ENCODE measurements at regions not wholly inside any gene's neighbourhood (a gene's known extent, or its start where the extent isn't known, plus 50 kb on each side); places are given as distances from the start of the nearest gene placed in this dataset.

GRCh38 chr1:201714542-201715329 is 114.2 kb upstream of the IPO9 start:
- no peak for TF ChIP-seq CTCF (IDR thresholded peaks at IDR 0.05; ENCODE audit: low read depth, low read length, missing input control)
- no peak for TF ChIP-seq EGR1 (IDR thresholded peaks at IDR 0.05; ENCODE audit: low read depth in 2 of 2)
- TF ChIP-seq TAF1 (conservative IDR thresholded peaks at IDR 0.05): no peak
- TF ChIP-seq, protein P1, sequence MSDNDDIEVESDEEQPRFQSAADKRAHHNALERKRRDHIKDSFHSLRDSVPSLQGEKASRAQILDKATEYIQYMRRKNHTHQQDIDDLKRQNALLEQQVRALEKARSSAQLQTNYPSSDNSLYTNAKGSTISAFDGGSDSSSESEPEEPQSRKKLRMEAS (IDR thresholded peaks at IDR 0.05): no peak
- TF ChIP-seq RAD21 (IDR thresholded peaks at IDR 0.05): no peak
- TF ChIP-seq REST (IDR thresholded peaks at IDR 0.05): no peak
- TF ChIP-seq JUND (IDR thresholded peaks at IDR 0.05): peak in 1 of 2 donors; percentile 41
- TF ChIP-seq SP1 (IDR thresholded peaks at IDR 0.05): no peak
- TF ChIP-seq YY1 (IDR thresholded peaks at IDR 0.05): no peak
- TF ChIP-seq GABPA (IDR thresholded peaks at IDR 0.05 in 1 of 2, conservative IDR thresholded peaks at IDR 0.05 in 1 of 2): no peak
- no peak for TF ChIP-seq RXRA (IDR thresholded peaks at IDR 0.05)
- TF ChIP-seq ATF3 (IDR thresholded peaks at IDR 0.05): no peak
- no peak for TF ChIP-seq HNF4G (IDR thresholded peaks at IDR 0.05)

Measured in liver (tissue), 3 donors.